ENCODE measurements at regions not wholly inside any gene's neighbourhood (a gene's known extent, or its start where the extent isn't known, plus 50 kb on each side); places are given as distances from the start of the nearest gene placed in this dataset.

DNA sequence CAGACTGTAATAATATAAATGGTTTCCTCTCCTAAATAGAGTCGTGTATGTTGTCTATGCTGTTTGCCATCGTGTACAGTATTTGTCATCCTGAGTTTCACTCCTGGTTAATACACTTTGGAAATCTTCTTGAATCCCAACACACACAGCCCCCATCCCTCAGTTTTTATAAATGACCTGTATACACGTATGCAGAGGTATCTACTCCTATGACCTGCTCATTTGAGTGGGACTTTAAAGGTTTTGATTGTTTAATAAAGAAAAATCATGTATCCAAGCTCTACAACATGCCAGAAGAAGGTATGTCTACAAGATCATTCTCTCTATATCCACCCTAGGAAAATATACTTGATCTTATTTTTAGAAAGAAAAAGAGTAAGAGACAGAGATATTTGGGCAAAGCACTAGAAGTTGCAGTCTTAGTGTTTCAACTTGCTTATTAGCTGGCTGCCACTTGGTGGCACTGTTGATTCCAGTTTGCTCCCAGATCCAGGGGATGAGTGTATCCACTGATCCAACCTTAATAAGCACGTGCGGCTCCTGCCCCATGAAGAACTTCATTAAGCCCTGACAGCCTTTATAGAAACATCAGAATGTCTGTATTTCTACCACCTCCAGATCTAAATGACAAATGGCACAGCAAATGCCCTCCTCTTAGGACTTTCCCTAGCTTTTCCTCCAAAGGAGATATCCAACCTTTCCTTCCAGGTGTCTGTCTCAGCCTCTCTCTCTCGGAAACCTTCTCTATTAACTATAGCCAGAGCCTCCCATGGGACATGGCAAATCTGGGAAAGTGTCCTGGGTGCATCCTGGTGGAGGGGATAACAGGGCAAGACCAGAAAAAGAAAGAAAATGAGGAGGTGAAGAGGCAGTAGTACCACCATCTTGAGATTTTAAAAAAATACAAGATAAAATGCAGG lies 181.6 kb upstream of the NEBL start:
- DNase-seq: peak; percentile 2

DNA sequence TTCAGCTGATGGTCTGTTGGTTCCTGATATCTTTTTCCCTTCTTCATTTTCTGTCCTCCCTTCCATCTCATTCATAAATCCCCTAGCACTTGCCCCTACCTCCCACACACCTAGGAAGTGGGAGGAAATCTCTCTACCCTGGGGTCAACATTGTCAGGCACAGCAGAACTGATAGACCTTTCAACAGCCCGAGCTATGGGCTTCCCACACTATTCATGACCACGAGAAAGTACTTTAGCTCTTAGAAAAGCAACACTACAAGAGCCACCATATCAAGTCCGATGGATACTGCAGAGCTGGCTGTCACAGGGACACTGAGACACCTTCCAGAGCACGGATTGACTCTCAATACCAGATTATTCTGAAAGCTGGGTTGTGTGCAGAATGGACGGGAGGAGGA lies 180.6 kb upstream of the NEBL start:
- DNase-seq: no peak

DNA sequence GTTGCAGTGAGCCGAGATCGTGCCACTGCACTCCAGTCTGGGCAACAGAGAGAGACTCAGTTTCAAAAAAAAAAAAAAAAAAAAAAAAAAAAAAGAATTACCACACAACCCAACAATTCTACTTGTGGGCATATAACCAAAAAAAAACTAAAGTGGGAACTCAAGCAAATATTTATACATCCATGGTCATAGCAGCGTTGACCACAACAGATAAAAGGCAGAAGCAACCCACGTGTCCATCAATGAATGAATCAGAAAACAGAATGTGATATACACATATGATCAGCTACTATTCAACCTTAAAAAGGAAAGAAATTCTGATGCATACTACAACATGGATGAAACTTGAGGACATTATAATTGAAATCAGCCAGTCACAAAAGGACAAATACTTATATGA lies 179.3 kb upstream of the NEBL start:
- no peak for DNase-seq

DNA sequence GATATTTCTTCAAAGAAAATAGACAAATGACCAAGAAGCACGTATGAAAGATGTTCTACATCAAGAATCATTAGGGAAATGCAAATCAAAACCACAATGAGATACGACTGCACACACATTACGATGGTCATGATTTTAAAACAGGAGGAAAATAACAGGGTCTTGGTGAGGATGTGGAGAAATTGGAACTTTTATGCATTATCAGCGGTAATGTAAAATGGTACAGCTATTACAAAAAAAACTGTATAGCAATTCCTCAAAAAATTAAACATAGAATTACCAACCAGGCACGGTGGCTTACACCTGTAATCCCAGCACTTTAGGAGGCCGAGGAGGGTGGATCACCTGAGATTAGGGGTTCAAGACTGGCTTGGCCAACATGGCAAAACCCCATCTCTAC lies 178.8 kb upstream of the NEBL start:
- no peak for DNase-seq

DNA sequence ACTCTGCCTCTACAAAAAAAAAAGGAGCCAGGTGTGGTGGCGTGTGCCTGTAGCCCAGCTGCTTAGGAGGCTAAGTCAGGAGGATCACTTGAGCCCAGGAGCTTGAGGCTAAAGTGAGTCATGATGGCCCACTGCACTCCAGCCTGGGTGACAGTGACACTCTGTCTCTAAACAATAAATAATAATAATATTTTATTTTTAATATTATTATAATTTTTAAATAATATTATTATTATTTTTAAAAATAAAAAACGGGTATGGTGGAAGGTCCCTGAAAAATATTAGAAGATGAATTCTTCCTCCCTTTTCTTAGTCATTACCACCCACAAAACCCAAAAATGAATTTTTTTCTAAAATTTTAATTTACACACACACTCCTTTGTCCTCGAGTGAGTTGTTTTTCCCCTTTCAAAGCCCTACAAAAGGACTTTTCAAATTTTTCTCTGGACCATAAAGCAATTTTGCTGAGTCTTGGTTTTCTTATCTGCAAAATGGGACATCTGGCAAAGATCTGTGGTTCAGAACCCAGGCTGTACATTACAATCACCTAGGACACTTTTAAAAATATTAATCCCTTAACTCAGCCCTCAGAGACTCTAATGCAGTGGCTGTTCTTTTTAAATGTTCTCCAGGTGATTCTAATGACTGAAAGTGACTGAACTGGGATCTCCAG lies 174.0 kb upstream of the NEBL start:
- no peak for DNase-seq

DNA sequence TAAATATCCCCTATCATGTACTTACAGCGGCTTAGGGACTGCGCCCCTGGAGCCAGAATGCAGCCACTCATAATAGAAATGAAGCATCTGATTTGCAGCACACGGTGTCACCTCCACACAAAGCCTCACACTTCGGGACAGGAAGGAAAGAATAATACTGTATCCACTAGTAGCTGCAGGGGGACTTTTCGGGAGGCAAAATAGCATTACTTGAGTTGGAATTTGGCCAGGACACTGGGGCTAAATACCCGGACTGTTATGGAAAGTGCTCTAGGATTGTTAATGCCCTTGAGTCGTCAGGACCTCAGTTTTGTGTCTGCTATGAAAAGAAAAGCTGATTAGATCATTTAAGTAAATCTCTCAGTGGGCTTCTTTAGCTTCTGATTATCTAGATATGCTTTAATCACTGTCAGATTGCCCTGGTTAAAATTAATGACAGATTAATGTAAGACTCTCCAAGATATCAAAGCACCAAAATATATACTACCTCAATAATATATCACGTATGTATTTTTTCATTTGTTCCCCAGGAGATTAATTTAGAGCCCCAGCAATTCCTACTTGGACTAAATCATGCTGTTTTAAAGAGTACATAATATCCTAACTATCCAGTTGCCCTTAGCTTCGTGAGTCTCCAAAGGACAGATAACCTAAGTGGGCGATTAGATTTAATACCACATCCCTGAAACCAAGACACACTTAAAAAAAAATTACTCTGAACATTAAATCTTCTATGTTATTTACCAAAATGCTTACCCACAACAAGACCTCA lies 173.0 kb upstream of the NEBL start:
- DNase-seq: no peak

DNA sequence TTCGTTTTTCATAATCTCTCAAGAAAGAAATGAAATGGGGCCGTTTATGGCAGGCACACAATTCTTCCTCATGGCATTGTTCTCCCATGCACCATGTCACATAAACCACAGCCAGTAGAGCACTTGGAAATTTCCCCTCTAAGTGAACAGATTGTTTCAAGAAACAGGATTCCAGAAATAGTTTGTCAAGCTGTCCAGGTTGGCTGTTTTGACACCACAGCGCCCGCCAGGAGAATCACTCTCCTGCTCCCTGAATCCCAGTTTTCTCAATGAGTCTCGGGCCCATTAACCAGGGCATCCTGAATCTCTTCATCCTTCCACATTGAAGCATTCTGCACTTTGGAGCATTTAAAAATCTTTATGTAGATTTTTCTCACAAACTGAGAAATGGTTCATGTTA lies 172.2 kb upstream of the NEBL start:
- no peak for DNase-seq

DNA sequence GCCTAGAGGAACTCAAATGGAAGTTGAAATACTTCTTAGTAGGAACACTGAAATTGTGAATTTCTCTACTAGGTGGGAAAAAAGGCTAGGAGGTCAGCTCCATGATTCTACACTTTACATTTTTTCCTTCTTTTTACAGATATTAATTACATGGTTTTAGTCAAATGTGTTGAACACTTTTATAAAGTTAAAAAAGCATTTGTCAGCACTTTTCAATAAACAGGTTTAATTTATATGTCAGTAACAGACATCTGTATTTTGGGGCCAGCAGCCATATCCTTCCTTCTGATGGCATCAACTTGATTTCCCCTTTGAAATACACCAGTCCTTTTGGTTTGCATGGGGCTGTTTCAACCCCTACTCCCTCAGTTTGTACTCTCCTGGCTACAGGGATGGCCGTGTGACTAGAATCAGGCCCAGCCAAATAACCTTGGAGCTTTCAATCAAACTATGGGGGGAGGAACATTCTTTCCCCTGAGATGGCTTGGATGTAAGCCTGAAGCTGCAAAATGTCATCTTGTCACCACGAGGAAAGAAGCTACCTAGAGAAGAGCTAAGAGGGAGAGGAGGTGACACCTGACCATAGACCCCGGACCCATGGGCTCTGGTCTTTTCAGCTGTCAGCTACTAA lies 171.0 kb upstream of the NEBL start:
- DNase-seq: no peak

DNA sequence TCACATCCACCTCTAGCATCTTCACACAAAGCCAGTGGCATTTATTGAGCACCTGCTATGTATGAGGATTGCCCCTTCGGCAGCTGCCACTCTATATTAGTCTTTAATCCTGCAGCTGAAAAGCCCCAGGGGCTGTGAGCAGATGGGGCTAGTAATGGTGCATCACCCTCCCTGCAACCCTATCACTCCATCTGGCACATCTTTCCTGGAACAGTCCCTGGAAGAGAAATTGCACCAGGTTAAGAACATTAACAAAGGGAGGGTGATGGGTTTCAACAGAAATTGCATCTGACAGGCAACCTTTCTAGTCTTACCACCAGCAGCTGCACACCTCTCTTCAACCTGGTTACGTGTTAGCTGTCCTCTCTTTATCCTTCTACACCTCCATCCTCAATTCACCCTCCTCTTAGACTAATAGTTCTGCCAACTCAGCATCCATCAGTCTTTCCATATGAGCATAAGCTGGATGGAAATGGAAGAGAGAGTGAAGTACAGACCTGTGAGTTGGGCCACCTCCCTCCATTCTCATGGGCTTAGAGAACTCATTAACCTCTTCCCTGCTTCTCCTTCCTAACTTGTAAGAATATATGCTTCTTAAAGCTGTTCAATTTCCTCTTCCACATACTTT lies 168.6 kb upstream of the NEBL start:
- no peak for DNase-seq

DNA sequence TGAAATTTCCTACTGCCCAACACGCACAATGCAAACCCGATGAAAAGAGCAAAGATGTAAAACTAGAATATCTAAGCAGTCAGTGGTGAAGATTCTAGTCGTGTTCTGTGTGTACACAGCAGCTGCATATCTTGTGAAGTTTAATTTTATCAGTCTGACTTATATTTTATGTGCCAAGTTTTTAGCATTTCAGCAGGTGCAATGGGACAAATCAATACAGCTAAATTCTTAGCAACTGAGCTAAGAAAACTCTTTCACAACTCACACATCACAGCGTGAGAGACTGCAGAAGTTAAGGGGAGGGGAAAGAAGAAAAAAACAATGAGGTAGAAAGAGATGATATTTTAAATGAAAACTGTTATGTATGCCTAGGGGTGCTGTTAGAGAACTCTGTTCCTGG lies 164.9 kb upstream of the NEBL start:
- DNase-seq: no peak

DNA sequence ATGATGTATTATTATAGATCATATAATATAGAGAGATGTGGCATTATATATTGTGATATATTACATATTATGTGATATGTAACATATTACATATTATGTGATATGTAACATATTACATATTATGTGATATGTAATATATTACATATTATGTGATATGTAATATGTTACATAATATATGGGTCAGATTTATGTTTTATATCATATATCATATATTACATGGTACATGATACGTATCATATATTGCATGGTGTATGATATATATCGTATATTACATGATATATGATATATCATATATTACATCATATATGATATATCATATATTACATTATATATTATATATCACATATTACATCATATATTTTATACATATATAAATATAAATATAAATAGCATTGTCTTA lies 164.1 kb upstream of the NEBL start:
- DNase-seq: no peak

DNA sequence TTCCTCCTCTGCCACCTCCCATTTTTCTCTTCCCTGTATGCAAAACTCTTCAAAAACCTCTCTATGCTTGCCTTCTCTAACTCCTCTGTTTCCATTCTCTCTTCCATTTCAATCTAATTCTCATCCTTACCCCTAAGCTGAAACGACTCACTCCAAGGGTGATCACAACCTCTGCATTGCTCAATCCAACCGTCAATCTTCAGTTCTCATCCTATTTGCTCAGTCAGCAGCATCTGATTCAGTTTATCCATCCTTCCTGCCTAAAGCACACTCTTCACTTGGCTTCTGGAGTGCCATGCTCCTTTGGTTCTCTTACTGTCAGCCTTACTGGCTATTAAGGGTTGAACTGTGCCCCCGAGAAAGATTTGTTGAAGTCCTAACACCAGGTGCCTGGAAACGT lies 163.5 kb upstream of the NEBL start:
- DNase-seq: no peak

DNA sequence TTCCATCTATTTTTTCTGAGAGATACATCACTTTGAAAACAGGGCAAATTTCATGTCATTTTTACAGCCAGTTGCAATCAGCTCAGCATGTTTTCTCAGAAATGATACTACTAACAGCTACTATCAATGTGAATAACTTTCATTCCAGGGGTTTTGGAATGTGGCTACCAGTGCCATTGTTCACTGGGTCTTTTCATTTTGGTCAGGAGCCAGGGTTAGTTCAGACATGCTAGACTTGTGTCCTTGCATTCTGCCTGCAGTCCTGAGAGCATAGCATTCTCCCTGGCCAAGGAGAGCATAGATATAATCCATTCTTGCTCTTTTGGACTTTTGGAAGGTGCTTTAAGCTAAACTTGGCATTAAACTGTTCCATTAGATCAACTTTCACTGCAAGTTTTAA lies 160.9 kb upstream of the NEBL start:
- DNase-seq: no peak

DNA sequence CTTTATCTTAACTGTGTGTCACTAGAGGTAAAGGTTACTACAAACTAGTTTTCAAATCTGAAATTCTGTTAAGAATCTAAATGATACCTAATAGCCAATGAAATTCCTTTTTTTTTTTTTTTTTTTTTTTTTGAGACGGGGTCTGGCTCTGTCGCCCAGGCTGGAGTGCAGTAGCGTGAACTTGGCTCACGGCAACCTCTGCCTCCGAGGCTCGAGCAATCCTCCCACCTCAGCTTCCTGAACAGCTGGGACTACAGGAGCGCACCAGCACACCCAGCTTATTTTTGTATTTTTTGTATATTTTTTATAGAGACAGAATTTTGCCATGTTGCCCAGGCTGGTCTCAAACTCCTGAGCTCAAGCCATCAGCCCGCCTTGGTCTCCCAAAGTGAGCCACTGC lies 160.3 kb upstream of the NEBL start:
- DNase-seq: no peak

DNA sequence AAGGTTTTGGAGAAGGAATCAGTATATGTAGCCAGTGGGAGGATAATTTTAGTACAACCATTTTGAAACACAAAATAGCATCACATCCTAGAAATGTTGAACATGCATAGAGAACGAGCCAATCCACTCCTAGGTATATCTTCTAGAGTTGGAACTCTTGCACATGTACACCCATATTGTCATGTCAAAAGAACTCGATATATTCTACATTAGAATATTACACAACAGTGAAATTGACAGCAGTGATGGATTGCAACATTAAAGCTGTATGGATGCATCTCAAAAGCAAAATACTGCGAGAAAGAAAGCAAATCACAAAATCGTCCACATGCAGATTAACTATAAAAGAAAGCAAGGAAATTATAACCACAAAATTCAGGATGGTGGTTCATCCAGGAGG lies 159.3 kb upstream of the NEBL start:
- DNase-seq: no peak

DNA sequence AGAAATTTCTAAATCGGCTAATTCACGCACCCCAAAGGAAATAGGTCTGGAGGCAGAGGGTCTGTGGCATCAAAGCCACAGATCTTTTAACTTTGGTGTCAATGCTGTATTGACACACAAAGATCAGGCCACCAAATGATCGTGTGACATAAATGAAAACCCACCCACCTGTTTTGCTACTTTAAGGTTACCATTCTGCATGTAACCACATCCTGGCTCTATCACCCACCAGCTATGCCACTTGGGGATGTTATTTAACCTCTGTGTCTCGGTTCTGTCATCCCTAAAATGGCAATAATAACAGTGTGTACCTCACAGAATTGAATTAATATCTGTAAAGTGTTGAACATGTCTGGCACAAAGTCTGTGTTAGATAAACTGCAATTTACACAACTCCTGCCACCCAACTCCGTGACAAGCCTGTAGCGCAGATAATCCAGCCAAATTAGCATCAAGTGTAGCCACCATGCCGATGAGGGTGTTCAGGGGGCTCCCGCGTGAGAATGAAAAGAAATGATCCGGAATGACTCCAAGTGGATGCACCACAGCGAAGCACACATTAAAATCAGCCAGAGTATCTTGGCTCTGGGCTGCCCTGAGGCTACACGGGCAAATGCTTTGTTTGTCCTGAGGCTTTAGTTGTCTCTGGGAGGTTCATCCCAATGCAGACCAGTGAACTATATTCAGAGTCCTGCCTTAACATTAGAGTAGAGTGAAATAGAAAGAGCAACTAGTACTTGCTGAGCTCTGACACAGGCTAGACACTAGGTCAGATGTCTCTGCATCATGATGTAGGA lies 158.4 kb upstream of the NEBL start:
- no peak for DNase-seq

DNA sequence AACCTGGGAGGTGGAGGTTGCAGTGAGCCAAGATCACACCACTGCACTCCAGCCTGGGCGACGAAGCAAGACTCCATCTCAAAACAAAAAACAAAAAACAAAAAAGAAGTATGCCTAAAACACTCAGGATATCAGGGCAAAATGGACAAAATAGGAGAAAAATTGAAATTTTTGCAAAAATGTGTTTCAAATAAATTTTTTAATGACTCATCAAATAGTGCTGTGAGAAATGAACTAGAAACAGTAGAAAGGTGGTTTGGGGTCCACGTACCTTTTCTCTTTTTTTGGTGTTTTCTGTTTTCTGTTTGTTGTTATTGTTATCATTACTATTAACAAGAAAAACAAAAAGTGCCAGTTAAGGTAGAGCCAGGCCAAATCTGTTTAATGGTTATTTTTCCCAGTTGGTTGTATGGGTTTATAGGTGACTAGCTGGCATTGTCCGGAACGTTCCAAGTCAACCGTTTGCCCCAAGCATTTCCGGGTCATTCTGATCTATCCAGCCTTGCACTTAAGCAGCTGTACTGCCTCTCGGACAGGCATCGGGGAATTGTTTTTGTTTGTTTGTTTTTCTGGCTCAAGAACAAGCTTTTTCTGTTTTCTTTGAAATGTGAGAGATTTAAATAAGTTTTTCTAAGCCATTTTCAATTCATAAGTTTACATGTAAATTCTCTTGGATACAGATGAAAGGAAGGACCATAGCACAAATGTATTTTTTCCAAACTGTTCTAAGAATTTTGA lies 157.0 kb upstream of the NEBL start:
- DNase-seq: no peak

DNA sequence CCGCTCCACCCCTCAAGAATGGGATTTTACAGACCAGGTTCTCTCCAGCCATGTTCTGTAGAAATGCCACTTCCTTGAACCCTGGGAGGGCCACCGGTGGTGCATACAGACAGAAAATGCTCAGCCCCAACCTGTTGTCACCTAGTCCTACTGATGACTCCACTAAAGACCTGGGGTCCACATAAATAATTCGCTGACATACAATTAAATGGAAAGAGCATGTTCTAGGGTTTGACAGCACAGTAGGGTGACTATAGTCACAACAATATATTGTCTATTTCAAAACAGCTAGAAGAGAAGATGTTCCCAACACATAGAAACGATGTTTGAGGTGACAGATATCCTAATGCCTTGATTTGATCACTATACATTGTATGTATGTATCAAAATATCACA lies 155.6 kb upstream of the NEBL start:
- DNase-seq: no peak

DNA sequence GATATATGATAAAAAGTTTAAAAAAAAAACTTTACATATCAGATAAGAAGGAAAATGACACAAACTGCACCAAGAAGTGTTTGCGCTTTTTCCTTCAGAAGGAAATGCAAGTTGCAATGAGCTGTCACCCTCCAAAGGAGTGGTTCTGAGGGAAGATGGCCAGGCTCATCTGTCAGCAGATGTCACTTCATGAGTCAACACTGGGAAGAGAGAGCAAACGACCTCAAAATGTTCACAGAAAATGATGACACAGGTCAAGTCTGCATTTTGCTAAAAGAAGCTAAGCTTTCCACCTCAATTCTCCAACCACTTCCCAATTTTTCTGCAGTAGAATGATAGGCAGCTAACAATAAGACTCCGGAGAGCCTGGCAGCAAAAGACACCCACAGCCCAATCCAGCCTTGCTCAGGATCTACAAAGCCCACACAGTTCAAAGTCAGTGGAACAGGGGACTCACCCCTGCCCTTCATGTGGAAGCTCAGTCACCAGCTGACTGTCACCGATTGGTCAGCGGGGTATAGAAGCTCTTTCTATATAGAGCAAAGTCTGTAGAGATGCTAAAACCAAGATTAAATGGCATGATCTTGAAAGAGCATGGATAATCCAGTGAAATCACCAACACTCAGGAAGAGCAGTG lies 155.1 kb upstream of the NEBL start:
- no peak for DNase-seq

DNA sequence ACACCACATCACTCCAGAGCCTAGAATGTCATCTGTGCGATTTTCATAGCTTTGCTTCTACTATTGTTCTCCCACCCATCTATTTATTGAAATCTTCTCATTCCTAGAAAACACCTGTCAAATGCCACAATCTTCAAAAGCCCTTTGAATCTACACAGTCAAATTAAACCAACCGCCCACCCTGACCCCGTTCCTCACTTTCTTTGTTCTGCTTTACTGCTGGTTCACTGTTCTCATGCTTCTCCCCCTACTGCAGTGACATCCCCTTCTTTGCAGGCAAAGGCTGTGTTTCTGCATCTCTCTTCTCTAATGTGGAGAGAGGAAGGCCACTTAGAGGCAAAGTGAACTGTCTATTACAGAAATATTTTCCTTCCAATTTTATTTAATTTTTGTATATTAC lies 152.4 kb upstream of the NEBL start:
- DNase-seq: no peak

DNA sequence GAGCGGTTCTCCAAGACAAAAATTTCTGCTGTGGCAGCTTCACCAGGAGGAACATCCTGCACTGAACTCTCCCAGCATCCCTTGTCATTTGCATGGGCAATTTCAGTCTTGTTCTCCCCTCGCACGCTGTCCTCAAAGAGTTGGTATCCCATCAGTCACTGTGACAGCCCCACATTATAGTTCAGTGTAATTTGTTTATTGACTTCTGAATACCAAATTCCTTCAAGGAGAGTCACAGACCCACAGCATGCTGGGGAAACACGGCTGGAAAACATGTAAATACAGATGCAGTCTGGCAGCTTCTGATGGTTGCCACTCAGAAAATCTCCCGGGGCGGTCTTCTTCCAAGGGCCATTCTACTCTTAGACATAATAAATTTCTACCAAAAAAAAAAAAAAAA lies 151.0 kb upstream of the NEBL start:
- no peak for DNase-seq
